HG03521 (cell line): ENCODE measurements at regions not wholly inside any gene's neighbourhood (a gene's known extent, or its start where the extent isn't known, plus 50 kb on each side); places are given as distances from the start of the nearest gene placed in this dataset.

ENCODE experiments used
- ATAC-seq: cut with Tn5 transposase; IDR thresholded peaks from one replicate; pipeline ENCODE4 v1.9.1; 2021; ENCODE audit warnings: mild to moderate bottlenecking, moderate library complexity; ENCODE audit not compliant: unreplicated experiment

- ATAC-seq, result no peak
These were observed 328.4 kb downstream of the DUSP6 start for GRCh38 chr12:89023936-89024335.

DNA sequence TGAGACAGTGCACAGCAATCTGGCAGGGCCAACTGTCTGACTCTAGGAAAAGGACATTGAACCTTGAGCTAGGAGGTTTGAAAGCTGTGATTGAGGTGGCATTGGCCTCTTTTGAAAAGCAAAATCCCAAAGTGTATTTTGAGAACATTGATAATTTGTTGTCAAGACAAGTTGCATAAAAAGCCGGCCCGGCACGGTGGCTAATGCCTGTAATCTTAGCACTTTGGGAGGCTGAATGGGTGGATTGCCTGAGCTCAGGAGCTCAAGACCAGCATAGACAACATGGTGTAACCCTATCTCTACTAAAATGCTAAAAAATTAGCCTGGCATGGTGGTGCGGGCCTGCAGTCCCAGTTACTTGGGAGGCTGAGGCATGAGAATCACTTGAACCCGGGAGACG, 331.6 kb downstream of the DUSP6 start:
- no peak for ATAC-seq

- no peak for ATAC-seq
These were observed 332.2 kb downstream of the DUSP6 start for GRCh38 chr12:89020121-89020480.

DNA sequence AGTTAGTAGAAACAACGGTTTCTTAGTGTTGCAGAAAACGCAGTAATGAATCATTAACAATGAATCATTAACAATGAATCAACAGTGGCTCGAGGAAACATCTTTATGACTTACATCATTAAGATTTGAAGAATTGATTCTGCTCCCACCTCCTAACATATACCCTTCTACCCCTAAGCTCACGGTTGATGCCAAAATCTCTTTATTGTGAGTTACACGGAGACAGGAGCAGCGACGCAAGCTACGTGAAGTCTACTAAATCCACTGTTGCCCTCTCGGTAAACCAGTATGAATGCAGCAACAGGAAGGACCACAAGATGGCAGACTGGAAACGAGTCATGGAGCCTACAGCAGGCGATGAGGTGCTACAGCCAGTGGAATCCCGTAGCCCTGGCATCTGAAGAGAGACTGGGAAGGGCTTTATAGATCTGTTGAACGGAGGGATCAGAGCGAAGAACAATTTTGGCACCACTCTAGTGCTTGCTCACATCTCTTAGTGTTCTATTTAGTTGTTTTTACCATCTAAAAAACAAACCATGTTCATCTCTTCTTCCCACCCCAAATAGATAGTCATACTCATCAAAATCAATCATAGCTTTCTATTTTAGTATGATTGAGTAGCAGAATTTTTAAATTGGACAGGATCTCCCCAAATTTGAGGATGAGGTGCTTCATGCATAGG, 332.7 kb downstream of the DUSP6 start:
- peak; percentile 95 for ATAC-seq

DNA sequence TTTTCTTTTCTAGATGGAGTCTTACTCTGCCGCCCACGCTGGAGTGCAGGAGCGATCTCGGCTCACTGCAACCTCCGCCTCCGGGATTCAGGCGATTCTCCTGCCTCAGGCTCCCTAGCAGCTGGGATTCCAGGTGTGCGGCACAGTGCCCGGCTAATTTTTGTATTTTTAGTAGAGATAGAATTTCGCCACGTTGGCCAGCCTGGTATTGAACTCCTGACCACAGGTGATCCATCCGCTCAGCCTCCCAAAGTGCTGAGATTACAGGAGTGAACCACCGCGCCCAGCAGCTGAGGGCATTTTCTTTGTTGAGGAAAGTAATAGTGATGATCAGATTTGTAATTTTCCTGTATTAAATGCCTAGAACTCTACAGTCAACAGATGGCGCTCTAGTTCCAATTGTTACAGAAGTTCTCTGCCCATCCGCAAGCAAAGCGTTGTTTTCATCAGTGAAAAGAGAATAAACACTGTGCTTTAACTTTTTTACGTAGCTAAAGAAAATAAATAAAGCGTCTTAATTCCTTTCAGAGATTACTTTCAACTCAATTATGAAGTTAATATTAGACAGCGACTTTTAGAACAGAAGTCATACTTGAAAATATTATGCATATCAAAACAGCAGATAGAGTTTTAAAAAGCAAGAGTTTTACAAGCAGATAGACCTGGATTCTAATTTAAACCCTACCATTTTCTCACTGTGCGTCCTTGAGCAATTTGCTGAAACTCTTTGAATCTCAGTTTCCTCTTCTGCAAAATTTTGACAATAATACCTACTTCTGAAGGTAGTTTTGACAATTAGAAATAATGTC, 335.1 kb downstream of the DUSP6 start:
- no peak for ATAC-seq

- no peak for ATAC-seq
These were observed 336.9 kb downstream of the DUSP6 start for GRCh38 chr12:89015419-89015818.

GRCh38 chr12:88998421-88998820, 353.9 kb downstream of the DUSP6 start:
- ATAC-seq, result no peak

GRCh38 chr12:88996200-88996788, 356.0 kb downstream of the DUSP6 start:
- no peak for ATAC-seq

GRCh38 chr12:88994971-88995370, 357.3 kb downstream of the DUSP6 start:
- ATAC-seq, result no peak

- ATAC-seq, result no peak
These were observed 357.8 kb downstream of the DUSP6 start for GRCh38 chr12:88994537-88994936.

- peak; percentile 58 for ATAC-seq
These were observed 358.6 kb downstream of the DUSP6 start for GRCh38 chr12:88993651-88994050.

- ATAC-seq, result no peak
These were observed 366.2 kb downstream of the DUSP6 start for GRCh38 chr12:88986056-88986455.

DNA sequence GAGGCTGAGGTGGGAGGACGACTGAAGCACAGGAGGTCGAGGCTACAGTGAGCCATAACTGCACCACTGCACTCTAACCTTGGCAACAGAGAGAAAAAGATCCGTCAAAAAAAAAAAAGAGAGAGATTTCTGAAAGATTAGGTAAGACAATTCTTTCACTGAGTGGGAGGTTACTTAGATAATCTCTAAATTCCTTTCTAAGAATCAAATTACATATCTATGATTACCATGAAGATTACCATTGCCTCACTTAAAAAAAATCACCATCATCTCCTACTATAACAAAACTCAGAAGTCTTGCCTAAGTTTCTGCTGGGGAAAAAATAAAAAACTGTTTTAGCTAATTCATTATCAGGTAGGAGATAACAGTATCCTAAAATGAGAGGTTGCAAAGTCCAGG, 366.7 kb downstream of the DUSP6 start:
- no peak for ATAC-seq

DNA sequence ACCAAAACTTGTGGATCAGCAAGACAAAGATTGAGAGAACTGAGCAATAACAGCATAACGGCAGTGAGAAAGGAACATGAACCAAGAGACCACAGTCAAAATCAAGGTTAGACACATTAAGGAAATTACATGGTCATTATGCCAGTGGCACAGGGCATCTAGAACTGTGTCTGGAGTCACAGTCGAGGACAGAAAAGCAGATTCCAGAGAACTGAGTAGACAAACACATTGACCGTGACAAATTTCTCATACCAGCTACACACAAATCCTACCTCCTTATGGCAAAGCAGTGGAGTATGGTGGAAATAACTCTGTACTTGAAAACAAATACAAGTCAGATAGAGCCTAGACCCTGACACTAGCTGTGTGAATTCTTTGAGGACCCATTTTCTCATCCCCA, 367.3 kb downstream of the DUSP6 start:
- no peak for ATAC-seq

GRCh38 chr12:88982694-88983093, 369.6 kb downstream of the DUSP6 start:
- no peak for ATAC-seq

GRCh38 chr12:88977115-88977514, 375.2 kb downstream of the DUSP6 start:
- ATAC-seq, result no peak

GRCh38 chr12:88973998-88974397, 378.3 kb downstream of the DUSP6 start:
- ATAC-seq, result no peak

DNA sequence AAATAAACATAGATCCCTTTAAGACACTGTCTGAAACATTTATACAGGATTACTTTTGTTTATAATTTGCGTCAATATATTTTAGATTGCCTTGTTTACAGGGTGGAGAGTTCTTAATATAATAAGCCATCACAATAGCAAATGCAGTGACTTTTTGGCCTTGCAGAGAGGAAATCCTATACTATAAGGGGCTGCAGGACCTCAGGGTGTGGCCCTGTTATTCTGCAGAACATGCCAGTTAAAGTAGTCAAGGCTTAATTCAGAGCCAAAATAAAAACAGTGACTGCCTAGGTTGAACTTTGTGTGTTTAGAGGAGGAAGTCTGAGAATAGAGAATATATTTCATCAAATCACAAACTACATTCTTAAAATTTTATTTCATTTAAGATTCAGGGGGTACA, 381.6 kb downstream of the DUSP6 start:
- no peak for ATAC-seq

- ATAC-seq, result no peak
These were observed 383.2 kb downstream of the DUSP6 start for GRCh38 chr12:88969127-88969526.

DNA sequence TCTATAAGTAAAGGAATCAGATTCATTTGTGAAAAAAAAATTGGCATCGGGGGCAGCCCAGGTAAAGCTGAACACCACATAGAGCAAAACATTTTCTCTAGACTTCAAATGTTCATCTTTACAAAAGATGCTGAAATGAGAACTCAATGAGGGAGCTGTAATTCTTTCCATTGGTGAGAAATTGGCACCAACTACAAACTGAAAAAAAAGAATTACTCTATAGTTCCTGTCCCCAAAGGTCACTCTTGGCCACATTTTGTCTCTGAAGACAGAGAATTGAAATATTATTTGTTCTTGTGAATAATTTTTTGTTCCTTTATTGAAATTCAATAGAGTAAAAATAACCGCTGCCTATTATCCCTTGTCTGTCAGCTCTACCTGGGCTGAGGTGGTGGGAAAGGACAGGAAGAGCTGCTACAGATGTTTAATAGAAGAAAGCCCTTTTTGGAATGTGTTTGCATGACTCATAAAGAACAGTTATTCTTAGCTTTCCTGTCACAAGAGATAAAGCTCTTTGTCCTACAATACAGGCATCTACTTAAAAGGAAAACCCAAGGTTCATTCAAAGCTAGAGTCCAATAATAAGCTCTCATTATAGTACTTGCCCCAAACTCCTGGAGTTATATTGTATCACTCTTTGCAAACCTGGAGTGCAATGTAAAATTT, 380.1 kb upstream of the KITLG start:
- ATAC-seq, result no peak

DNA sequence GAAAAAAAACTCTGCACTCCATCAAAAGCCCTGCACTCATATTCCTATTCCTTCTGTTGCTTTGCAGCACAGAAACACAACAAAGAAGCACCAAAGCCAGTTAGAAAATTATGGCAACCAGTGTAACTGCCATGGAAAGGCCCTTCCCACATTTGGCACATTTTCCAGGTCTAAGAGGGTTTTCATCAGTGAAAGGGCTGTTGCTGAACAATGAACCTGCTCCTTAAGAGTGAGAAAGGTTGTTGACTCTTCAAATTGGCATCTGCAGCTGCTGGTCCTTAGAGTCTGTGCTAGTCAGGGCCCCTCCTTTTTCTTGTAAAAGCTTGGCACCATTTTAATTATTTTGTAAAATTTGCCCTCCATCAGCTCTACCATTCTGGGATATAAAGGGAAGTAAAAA, 378.7 kb upstream of the KITLG start:
- no peak for ATAC-seq

GRCh38 chr12:88958153-88958552, 377.9 kb upstream of the KITLG start:
- no peak for ATAC-seq
